ENCODE measurements at regions not wholly inside any gene's neighbourhood (a gene's known extent, or its start where the extent isn't known, plus 50 kb on each side); places are given as distances from the start of the nearest gene placed in this dataset.

- no peak overlapping the region for H3K9ac ChIP-seq (ENCODE audit: low read depth, low read length)
- no peak overlapping the region for H3K56ac ChIP-seq (ENCODE audit: extremely low read depth, insufficient read depth, low read length)
- H2BK15ac ChIP-seq (ENCODE audit: low read depth, low read length), result no peak overlapping the region
- no TSS peak for BruUV-seq (replicated peaks)
- H2BK120ac ChIP-seq (ENCODE audit: low read depth, low read length), result no peak overlapping the region
- no peak overlapping the region for H3K14ac ChIP-seq (replicated peaks; ENCODE audit: low read depth, low read length)
- H4K20me1 ChIP-seq (ENCODE audit: insufficient read depth, low read length), result no peaks in the 10 kb centered on the region
- H2AFZ ChIP-seq (replicated peaks; ENCODE audit: low read length, poor library complexity), result no peak overlapping the region
- no peak overlapping the region for H4K91ac ChIP-seq (ENCODE audit: insufficient read depth, low read depth, low read length)
- TF ChIP-seq SMC3 (IDR thresholded peaks at IDR 0.05; ENCODE audit: low read depth, low read length) (no peak), MAZ (IDR thresholded peaks at IDR 0.05; ENCODE audit: borderline replicate concordance, low read depth, low read length) (no peak), RFX5 (IDR thresholded peaks at IDR 0.05; ENCODE audit: low read depth, low read length) (no peak), CEBPB (IDR thresholded peaks at IDR 0.05; ENCODE audit: low read depth, low read length) (no peak), CTCF (conservative IDR thresholded peaks at IDR 0.05; ENCODE audit: low read depth, low read length) (no peak), RAD21 (IDR thresholded peaks at IDR 0.05; ENCODE audit: low read length) (no peak), NFE2L2 (IDR thresholded peaks at IDR 0.05; ENCODE audit: low read depth, low read length) (no peak), FOS (IDR thresholded peaks at IDR 0.05; ENCODE audit: low read depth, low read length) (no peak), MAFK (IDR thresholded peaks at IDR 0.05; ENCODE audit: low read depth, low read length) (no peak), CHD1 (IDR thresholded peaks at IDR 0.05; ENCODE audit: low read depth, low read length) (no peak), RCOR1 (IDR thresholded peaks at IDR 0.05; ENCODE audit: insufficient replicate concordance, low read length) (no peak), BHLHE40 (IDR thresholded peaks at IDR 0.05; ENCODE audit: low read depth, low read length) (no peak), ELK1 (IDR thresholded peaks at IDR 0.05; ENCODE audit: borderline replicate concordance, low read depth, low read length) (no peak), MXI1 (IDR thresholded peaks at IDR 0.05; ENCODE audit: borderline replicate concordance, low read depth, low read length) (no peak), USF2 (IDR thresholded peaks at IDR 0.05; ENCODE audit: low read depth, low read length) (no peak), POLR2A (IDR thresholded peaks at IDR 0.05; ENCODE audit: low read depth, low read length) (no peak)
- DNase-seq, result no peak
- H3K4me1 ChIP-seq (ENCODE audit: control insufficient read depth, insufficient read depth, low read length), result no peaks in the 10 kb centered on the region
- dilution Hi-C loops (cut with HindIII; ENCODE audit: low sequenced_read_pairs, unreplicated experiment) (no loop called here), intact Hi-C loops (cut with micrococcal nuclease) (no loop called here), in situ Hi-C loops (cut with MboI; ENCODE audit: low sequenced_read_pairs) (loop anchor here (25.0 kb wide), 1 partner anchor 781 kb away; a partner anchor contains a TSS)
- POLR2A ChIA-PET (ENCODE audit: unreplicated experiment), result no interaction called here
- H2AK5ac ChIP-seq (ENCODE audit: low read depth, low read length), result no peak overlapping the region
- H3K18ac ChIP-seq (ENCODE audit: low read depth, low read length), result no peak overlapping the region
- no peak overlapping the region for H2BK20ac ChIP-seq (ENCODE audit: low read depth, low read length)
- no peak overlapping the region for H3K4ac ChIP-seq (ENCODE audit: low read depth, low read length)
- WGBS, 2 experiments (ENCODE audit: extremely low coverage in 2 of 2, insufficient read length in 1 of 2), result no CpG with 5 or more reads among the region's 3 CpGs
- peaks cover 2% of the 10 kb centered on the region; the same call in 1 of the 2 replicates for H3K27me3 ChIP-seq (ENCODE audit: control insufficient read depth, insufficient read depth, low read length)
- CTCF ChIA-PET, result no interaction called here
- H3K79me1 ChIP-seq (ENCODE audit: low read depth in 1 of 2, low read length in 2 of 2), result no peaks in the 10 kb centered on the region
- ATAC-seq (ENCODE audit: low read depth), result no peak
- H2AK9ac ChIP-seq (replicated peaks; ENCODE audit: low read depth, low read length, poor library complexity), result no peak overlapping the region
- H4K8ac ChIP-seq (ENCODE audit: low read depth in 2 of 2, low read length in 2 of 2), result no peak overlapping the region
- no peaks in the 10 kb centered on the region for H3K36me3 ChIP-seq (ENCODE audit: control insufficient read depth, insufficient read depth, low read length)
- H4K5ac ChIP-seq (ENCODE audit: low read depth, low read length), result no peak overlapping the region
- H3K23ac ChIP-seq (ENCODE audit: low read depth, low read length), result no peak overlapping the region
- H3K27ac ChIP-seq (ENCODE audit: insufficient read depth, low read length), result no peak overlapping the region
- no peak overlapping the region for H3K4me3 ChIP-seq (ENCODE audit: insufficient read depth, low read depth, low read length)
- no peaks in the 10 kb centered on the region for H3K9me1 ChIP-seq (ENCODE audit: insufficient read depth, low read length)
- H3K9me3 ChIP-seq (ENCODE audit: control insufficient read depth, insufficient read depth, low read length), result no peaks in the 10 kb centered on the region
- no peak overlapping the region for H2BK5ac ChIP-seq (ENCODE audit: low read depth, low read length, poor library complexity, severe bottlenecking)
- no peak overlapping the region for H3K4me2 ChIP-seq (ENCODE audit: low read depth, low read length)
These were observed 195.7 kb downstream of the FCRL5 start for GRCh38 chr1:157356601-157357000.
